GM19438 (cell line): ENCODE measurements at regions not wholly inside any gene's neighbourhood (a gene's known extent, or its start where the extent isn't known, plus 50 kb on each side); places are given as distances from the start of the nearest gene placed in this dataset.
A peak's percentile ranks its signal among the peaks of the same experiment; 100 is the strongest.
"Not testable (repeated sequence)": the region's sequence is repeated elsewhere in the genome, so short reads cannot be mapped to it uniquely, and the experiment has no call there.

Source experiments
- ATAC-seq: cut with Tn5 transposase; IDR thresholded peaks from one replicate; pipeline ENCODE4 v1.9.1; 2021; ENCODE audit warnings: low read depth; ENCODE audit not compliant: unreplicated experiment

GRCh38 chr1:176396604-176397395 is 66.2 kb upstream of the PAPPA2 start:
- not testable (repeated sequence) for ATAC-seq

- no peak for ATAC-seq
Measured at GRCh38 chr1:176391621-176392020, 71.4 kb upstream of the PAPPA2 start.

GRCh38 chr1:176384841-176385240 is 78.1 kb upstream of the PAPPA2 start:
- no peak for ATAC-seq

- ATAC-seq: no peak
Measured at GRCh38 chr1:176382163-176382562, 80.8 kb upstream of the PAPPA2 start.

- ATAC-seq: no peak
Measured at GRCh38 chr1:176379626-176380339, 83.2 kb upstream of the PAPPA2 start.

GRCh38 chr1:176374967-176375569 is 87.9 kb upstream of the PAPPA2 start:
- ATAC-seq: peak; percentile 96

GRCh38 chr1:176364236-176364905 is 98.6 kb upstream of the PAPPA2 start:
- no peak for ATAC-seq

GRCh38 chr1:176349135-176349715 is 113.8 kb upstream of the PAPPA2 start:
- ATAC-seq: not testable (repeated sequence)

- no peak for ATAC-seq
Measured at GRCh38 chr1:176341656-176342055, 121.3 kb upstream of the PAPPA2 start.

GRCh38 chr1:176338877-176339276 is 124.1 kb upstream of the PAPPA2 start:
- no peak for ATAC-seq

- no peak for ATAC-seq
Measured at GRCh38 chr1:176330782-176331181, 123.7 kb upstream of the COP1 start.

GRCh38 chr1:176325664-176326063 is 118.6 kb upstream of the COP1 start:
- no peak for ATAC-seq

GRCh38 chr1:176323472-176323871 is 116.4 kb upstream of the COP1 start:
- no peak for ATAC-seq

GRCh38 chr1:176315519-176316220 is 108.6 kb upstream of the COP1 start:
- ATAC-seq: peak; percentile 80

GRCh38 chr1:176296602-176297001 is 89.5 kb upstream of the COP1 start:
- ATAC-seq: not testable (repeated sequence)

- ATAC-seq: no peak
Measured at GRCh38 chr1:176285996-176286395, 78.9 kb upstream of the COP1 start.

- ATAC-seq: no peak
Measured at GRCh38 chr1:176271572-176271971, 64.5 kb upstream of the COP1 start.
